HAP-1 (cell line): ENCODE measurements at regions not wholly inside any gene's neighbourhood (a gene's known extent, or its start where the extent isn't known, plus 50 kb on each side); places are given as distances from the start of the nearest gene placed in this dataset.

ENCODE experiments used
- DNase-seq, 2 experiments: peaks; one replicate each; pipeline ENCODE4 v3.0.0-alpha.2; 2016 to 2020; ENCODE audit warnings: low spot score in 2 of 2
- H3K27me3 ChIP-seq: fragments of 250-450 bp; sonication (Bioruptor Pico); 2 replicates; pipeline ENCODE4 v1.5.1; 2020; ENCODE audit warnings: low read depth, mild to moderate bottlenecking, moderate library complexity
- H3K36me3 ChIP-seq: fragments of 250-450 bp; sonication (Bioruptor Pico); replicated peaks from 2 replicates; pipeline ENCODE4 v1.5.1; 2020; ENCODE audit warnings: mild to moderate bottlenecking
- H3K4me1 ChIP-seq: fragments of 250-450 bp; sonication (Bioruptor Pico); 2 replicates; pipeline ENCODE4 v1.5.1; 2020; ENCODE audit warnings: mild to moderate bottlenecking
- H3K4me3 ChIP-seq: fragments of 250-450 bp; sonication (Bioruptor Pico); 2 replicates; pipeline ENCODE4 v1.5.1; 2020; ENCODE audit warnings: mild to moderate bottlenecking, moderate library complexity
- H3K9me3 ChIP-seq: fragments of 250-450 bp; sonication (Bioruptor Pico); 2 replicates; pipeline ENCODE4 v1.5.1; 2020; ENCODE audit warnings: mild to moderate bottlenecking, moderate library complexity
- in situ Hi-C: fragments of 300-500 bp; cut with MboI; formaldehyde crosslinking; loops from 3 replicates; pipeline ENCODE4 v1.14.3; 2020; ENCODE audit warnings: low sequenced_read_pairs, inconsistent platforms, mixed read lengths

DNA sequence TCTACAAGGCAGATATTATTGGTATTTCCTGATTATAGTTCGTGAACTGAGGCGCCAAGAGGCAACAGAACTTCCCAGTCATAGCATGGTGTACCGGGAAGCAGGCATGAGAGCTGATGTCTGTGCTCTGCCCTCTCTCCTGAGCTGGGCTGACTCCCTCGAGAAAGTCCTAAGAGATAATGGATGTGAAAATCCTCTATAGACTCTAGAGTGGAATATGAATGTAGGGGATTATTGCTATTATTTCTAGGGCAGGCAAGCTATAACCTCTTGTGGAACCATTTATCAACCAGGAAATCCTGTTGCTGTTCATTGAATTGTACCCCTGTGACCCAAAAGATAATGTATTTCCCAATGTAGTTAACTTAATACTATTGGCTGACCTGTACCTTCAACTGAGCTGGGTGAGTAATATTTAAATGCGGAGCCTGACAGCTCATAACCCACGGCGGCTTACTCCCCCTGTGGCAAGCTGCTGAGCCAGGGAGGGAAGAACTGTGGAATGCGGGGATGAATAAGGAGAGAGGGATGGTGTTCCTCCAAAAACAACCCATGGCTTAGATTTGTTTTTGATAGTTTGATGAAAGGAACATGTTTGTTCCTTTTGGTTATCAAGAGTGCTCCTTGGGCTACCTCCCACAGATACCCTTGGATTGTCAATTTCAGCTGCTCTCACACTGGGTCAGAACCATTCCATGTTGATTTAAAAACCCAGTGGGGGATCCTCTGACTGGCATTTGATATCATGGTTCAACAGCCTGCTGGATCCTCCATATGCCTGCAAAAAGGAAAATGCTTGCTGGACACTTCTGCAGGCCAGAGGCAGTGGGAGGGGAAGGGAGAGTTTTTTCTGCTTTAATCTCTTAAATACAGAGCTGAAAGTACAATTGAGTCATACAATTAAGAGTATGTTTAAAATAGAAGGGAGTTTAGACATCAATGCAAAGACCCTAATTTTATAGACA is 339.0 kb upstream of the BOD1L1 start:
- Histone ChIP-seq H3K4me1 (no peaks in the 10 kb centered on the region), H3K9me3 (no peaks in the 10 kb centered on the region), H3K27me3 (no peaks in the 10 kb centered on the region), H3K4me3 (no peak overlapping the region), H3K36me3 (no peaks in the 10 kb centered on the region)
- in situ Hi-C loops, result no loop called here
- no peak for DNase-seq

DNA sequence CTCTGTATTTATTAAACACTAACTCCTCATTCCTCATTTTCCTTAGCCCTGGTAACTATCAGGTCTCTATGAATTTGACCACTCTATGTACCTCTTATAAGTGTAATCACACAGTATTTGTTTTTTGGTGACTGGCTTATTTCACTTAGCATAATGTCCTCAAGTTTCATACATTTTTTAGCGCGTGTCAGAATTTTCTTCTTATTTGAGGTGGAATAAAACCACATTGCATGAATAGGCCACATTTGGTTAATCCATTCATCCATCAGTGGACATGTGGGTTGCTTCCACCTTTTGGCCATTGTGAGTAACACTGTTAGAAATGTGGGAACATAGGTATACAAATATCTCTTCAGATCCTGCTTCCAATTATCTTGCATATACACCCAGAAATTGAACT is 341.2 kb upstream of the BOD1L1 start:
- H3K4me3 ChIP-seq, result no peak overlapping the region
- no peaks in the 10 kb centered on the region for H3K27me3 ChIP-seq
- no peaks in the 10 kb centered on the region for H3K9me3 ChIP-seq
- H3K4me1 ChIP-seq, result no peaks in the 10 kb centered on the region
- no peak for DNase-seq
- in situ Hi-C loops, result no loop called here
- H3K36me3 ChIP-seq, result no peaks in the 10 kb centered on the region

DNA sequence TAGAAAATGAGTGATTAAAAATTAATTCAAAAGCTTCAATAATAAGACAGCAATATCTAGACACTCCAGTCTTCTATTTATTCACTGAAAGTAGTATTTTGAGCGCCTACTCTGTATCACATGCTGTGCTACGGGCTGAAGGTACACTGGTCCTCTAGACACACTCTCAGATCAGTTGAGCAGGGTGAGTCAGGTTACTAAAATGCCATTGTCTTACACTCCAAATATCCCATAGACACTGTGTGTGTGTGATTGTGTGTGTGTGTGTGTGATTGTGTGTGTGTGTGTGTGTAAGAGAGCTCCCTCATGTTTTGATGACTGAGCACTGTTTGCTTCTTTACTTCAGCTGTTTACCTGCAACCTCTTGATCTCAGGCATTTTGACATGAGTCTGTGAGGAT is 342.8 kb upstream of the BOD1L1 start:
- Histone ChIP-seq H3K4me1 (no peaks in the 10 kb centered on the region), H3K4me3 (no peak overlapping the region), H3K9me3 (no peaks in the 10 kb centered on the region), H3K36me3 (no peaks in the 10 kb centered on the region), H3K27me3 (no peaks in the 10 kb centered on the region)
- in situ Hi-C loops, result no loop called here
- no peak for DNase-seq

DNA sequence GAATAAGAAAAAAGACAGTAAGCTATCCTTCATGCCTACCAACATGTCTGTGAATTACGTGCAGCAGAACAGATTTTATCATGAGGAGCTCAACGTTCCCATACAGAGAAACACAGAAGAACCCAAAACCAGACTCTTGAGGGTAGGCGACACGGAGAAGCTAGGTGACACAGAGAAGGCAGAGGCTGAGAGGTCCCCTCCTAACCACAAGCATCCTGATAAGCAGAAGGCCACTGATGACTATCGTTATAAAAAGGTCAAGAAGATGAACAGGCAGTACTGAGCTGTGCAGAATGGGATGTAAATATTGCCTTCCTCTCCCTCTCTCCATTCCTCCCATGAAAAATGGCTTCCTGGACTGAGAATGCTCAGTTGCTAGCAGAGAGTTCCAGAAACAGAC is 350.2 kb upstream of the BOD1L1 start:
- Histone ChIP-seq H3K4me1 (no peaks in the 10 kb centered on the region), H3K9me3 (no peaks in the 10 kb centered on the region), H3K27me3 (no peaks in the 10 kb centered on the region), H3K4me3 (no peak overlapping the region), H3K36me3 (no peaks in the 10 kb centered on the region)
- in situ Hi-C loops, result no loop called here
- no peak for DNase-seq

DNA sequence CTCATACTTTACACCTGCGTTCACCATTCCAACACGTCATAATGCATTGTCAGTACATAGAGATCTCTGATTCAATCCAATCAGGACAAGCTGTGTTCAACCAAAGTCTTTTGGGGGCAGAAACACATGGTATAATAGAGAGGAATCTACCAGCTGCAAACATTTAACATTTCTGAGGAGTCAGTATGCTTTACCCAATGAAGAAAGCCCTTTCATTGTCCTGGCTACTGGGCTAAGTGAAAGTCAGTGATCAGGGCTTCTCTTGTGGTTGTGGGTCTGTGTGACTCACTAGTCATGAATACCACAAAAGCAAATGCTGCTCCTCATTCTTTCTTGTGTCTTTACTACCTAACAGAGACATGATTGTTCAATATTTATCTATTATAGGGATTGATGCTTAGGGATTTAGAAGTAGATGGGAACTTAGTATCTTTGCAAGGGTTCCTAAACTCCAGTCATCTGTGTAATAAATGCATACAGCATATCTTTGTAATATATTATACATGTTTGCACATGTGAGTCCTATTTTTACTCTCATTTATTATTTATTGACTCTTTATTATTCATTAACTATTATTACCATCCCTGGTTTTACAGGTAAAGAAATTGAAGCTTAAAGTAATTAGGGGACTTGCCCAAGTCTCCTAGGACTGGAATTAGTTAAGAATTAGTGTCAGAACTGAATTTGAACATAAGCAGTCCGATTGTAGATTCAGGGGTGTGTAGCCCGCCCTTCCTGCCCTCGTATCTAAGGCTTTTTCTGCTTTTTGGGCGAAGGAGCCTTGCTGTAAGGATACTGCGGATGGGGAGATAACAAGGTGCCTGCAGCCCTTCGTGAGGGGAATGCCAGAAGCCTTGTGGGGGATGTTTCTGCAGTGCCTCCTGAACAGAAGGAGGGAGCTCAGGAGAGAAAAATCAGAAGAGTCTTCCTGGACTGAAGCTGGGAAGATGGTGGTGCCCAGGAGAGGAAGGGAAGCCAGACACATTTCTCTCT is 353.1 kb upstream of the BOD1L1 start:
- Histone ChIP-seq H3K9me3 (no peaks in the 10 kb centered on the region), H3K27me3 (no peaks in the 10 kb centered on the region), H3K36me3 (no peaks in the 10 kb centered on the region), H3K4me1 (no peaks in the 10 kb centered on the region), H3K4me3 (no peak overlapping the region)
- in situ Hi-C loops, result no loop called here
- DNase-seq, result no peak

DNA sequence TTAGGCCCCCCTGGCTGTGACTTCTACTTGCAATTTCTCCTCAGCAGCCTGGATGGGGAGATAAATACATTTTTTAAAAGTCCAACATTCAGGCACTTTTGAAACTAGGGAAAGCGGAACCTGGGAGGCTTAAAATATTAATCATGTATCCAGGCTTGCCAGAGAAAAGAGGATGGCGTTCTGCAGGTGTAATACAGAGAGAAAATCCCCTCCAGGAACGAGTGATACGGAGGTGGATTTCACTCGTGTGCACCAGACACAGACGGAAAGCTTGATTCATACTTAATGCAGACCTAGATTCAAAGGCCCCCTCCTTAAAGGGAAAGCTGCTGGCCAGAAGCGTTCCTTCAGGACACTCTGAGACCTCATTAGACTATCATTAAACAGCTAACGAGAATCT is 354.0 kb upstream of the BOD1L1 start:
- H3K9me3 ChIP-seq, result no peaks in the 10 kb centered on the region
- no peak for DNase-seq
- H3K4me3 ChIP-seq, result no peak overlapping the region
- no peaks in the 10 kb centered on the region for H3K4me1 ChIP-seq
- in situ Hi-C loops, result no loop called here
- H3K36me3 ChIP-seq, result no peaks in the 10 kb centered on the region
- H3K27me3 ChIP-seq, result no peaks in the 10 kb centered on the region

DNA sequence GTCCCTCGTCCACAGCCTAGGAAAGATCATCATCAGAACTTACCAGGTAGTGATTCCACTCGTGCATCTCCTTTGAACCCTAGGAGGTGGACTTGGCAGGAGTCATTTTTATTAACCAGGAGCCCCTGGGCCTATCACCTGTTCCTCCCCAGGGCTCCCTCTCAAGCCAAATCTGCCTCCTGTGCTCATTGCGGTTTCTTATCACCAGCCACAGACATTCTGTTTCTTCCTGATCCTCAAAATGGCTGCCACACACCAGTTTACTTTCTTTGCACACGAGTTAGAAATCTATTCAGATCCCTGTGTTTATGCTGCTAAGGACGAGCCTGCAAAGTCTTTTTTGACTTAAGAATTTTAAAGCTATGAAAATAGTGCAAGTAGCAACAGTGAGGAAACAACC is 354.5 kb upstream of the BOD1L1 start:
- in situ Hi-C loops, result no loop called here
- Histone ChIP-seq H3K27me3 (no peaks in the 10 kb centered on the region), H3K4me1 (no peaks in the 10 kb centered on the region)

DNA sequence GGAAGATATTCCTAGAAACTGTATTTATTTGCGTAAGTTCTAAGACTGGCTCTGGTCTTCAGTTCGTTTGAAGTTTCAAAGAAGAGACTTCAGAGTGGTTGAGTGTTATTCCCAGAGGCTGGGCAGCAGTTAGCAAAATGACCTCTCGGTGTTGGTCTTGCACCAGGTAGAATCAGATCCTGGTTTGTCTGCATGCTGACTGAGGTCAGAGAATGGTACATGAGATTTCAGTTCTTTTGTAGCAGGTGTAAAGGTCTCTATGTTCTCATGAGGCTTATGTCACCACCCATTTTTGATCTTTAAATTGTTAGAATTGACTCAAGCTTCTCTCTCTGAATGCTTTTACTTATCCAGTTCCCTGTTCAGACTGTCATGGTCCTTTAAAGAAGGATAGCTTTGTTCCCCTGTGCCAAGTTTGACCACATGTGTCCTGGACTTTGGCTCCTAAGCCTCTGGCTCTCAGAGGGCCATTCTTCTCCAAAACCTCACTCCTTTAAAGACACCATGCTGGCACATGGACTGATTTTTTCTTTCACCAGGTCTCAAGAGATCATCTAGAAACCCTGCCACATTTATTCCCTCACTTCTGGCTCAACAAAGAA is 355.8 kb upstream of the BOD1L1 start:
- no peak for DNase-seq
- Histone ChIP-seq H3K4me1 (no peaks in the 10 kb centered on the region), H3K9me3 (no peaks in the 10 kb centered on the region), H3K36me3 (no peaks in the 10 kb centered on the region), H3K27me3 (no peaks in the 10 kb centered on the region), H3K4me3 (no peak overlapping the region)
- in situ Hi-C loops, result no loop called here

More for the DNA sequence above, 354.5 kb upstream of the BOD1L1 start:
- Histone ChIP-seq H3K9me3 (no peaks in the 10 kb centered on the region), H3K36me3 (no peaks in the 10 kb centered on the region), H3K4me3 (no peak overlapping the region)
- no peak for DNase-seq

DNA sequence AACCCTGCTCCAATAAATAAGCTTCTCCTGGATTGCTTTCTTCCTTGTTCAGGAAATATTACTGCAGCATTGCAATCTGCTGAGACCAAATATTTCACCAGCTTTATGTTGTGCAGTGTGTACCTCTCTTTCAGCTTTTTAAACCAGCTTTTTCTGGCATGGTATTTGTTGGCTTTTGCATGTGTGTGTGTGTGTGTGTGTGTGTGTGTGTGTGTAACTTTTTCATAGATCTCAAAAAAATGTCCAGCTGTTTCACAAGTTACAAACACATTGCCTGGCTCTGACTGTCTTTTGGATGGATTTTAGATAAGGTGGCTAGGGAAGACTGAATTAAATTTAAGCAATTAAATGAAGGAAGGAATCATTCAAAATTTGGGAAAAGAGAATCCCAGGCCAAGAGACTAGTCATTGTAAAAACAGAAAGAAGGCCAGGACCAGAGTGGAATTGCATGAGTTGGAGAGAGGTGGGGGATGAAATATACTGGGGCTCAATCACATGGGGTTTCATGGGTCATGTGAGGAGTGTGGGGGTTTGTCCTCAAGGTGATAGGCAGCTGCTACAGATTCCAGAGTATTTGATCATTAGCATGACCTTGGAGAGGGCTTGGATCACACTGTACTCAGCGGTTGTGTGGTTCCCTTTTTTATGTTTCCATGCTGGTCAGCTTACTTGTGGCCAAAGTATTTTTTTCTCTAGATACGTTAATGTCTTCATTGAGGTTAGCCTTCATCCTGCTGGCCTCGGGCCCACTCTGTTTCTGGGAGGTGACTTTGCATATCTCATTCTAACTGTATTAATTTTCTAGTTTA is 357.7 kb upstream of the BOD1L1 start:
- Histone ChIP-seq H3K4me1 (no peaks in the 10 kb centered on the region), H3K27me3 (no peaks in the 10 kb centered on the region), H3K4me3 (no peak overlapping the region), H3K9me3 (no peaks in the 10 kb centered on the region), H3K36me3 (no peaks in the 10 kb centered on the region)
- DNase-seq, result no peak
- in situ Hi-C loops, result no loop called here

DNA sequence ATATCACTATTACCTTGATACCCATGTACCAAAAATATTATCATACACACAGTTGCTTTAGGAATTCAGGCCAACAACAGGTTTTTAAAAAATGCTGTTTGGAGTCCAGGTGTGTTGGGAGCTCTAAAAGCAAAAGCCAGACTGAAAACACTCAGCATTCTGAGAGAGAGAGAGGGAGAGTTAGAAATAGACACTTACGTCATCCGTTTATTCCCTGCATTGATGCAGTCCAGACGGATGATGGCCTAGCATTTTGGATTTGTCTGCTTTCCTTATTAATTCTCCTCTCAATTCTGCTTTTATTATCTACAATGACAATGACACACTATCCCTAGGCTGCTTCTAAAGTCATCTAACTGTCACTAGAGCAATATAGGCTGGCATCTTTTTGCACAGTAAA is 358.3 kb upstream of the BOD1L1 start:
- Histone ChIP-seq H3K27me3 (no peaks in the 10 kb centered on the region), H3K4me3 (no peak overlapping the region), H3K36me3 (no peaks in the 10 kb centered on the region), H3K9me3 (no peaks in the 10 kb centered on the region), H3K4me1 (no peaks in the 10 kb centered on the region)
- in situ Hi-C loops, result no loop called here
- no peak for DNase-seq

DNA sequence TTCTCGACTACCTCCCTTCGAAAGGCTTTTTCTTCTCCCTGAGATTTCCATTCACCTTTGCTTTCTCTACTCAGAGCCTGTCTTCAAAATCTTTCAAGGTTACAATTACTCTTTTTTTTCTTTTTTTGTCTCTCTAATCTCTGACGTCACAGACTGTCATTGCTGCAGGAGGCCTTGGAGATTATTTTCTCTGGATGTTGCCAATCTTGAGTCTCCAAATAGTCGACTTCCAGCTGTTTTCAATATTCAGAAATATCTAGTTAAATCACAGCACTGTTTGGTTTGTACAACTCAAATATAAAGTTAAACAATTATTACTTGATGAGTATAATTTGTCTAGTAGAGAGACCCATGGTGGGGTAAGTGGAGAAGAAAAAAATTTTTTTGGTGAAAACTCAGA is 359.0 kb upstream of the BOD1L1 start:
- DNase-seq, result no peak

DNA sequence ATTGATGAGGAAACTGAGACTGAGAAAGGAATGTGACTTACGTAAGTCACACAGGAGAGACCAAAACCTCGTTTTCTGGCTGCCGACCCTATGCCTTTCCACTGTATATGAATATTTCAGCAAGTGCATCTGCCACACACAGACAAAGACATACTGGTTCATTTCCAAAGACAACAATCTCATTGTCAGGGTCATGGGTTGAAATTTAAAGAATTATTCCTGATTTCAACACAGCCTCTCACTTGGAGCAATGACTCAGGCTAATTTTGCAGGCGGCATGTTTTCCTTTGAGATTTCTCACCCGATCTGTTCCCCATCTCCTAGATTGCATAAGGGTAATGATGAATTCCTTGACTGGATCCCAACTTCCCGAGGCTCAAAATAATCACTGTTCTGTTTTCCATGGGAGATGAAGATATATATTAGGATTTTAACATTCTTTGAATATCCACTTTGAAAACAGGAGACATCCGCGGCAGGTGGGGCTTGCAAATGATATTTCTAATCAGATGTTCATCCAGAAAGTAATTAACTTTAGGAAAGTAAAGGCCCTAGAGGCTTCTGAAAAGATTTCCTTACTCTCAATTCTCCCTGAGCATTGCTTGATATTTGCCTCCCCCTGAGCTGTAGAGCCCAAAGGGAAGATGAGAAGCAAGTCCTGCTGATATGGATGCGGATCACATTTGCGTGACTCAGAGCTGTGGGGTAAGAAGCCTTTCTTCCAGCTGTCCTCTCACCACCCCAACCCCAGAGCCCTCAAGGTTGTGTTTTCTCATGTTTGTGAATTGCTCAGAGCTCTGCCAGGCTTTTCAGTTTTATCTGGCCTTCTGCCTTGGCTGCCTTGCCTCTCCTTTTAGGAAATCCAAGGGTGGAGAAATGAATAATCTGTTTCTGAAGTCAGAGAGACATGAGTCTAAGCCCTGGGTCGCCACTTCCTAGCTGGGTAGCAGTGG is 361.1 kb upstream of the BOD1L1 start:
- Histone ChIP-seq H3K4me1 (no peaks in the 10 kb centered on the region), H3K36me3 (no peaks in the 10 kb centered on the region), H3K4me3 (no peak overlapping the region), H3K27me3 (no peaks in the 10 kb centered on the region), H3K9me3 (no peaks in the 10 kb centered on the region)
- DNase-seq, result no peak
- in situ Hi-C loops, result no loop called here

More for the DNA sequence above, 359.0 kb upstream of the BOD1L1 start:
- H3K27me3 ChIP-seq, result no peaks in the 10 kb centered on the region
- in situ Hi-C loops, result no loop called here
- H3K4me1 ChIP-seq, result no peaks in the 10 kb centered on the region
- no peaks in the 10 kb centered on the region for H3K36me3 ChIP-seq
- no peak overlapping the region for H3K4me3 ChIP-seq
- H3K9me3 ChIP-seq, result no peaks in the 10 kb centered on the region
